ENCODE measurements at regions not wholly inside any gene's neighbourhood (a gene's known extent, or its start where the extent isn't known, plus 50 kb on each side); places are given as distances from the start of the nearest gene placed in this dataset.

DNA sequence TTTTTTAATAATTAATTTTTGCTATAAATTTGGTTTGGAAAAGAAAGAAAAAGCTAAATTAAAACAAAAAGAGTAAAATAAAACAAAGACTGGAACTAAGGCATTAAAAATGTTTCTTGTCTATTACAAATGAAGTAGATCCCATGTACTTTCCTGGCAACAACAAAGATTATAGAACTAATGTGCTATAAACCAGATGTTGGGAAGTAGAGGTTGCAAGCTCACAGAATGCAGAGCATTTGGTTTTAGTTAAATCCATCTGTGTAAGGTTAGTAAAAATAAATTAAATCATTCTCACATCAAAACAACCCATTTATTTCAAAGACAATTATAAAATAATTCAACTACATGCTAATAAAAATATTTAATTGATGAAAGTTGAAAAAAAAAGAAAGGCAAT is 157.2 kb upstream of the ZC3H15 start:
- peaks cover 2% of the 10 kb centered on the region; the same call in 1 of the 2 replicates for H3K9me3 Mint-ChIP-seq
- no peaks in the 10 kb centered on the region for H3K27me3 Mint-ChIP-seq (ENCODE audit: insufficient read depth)
- TF ChIP-seq, protein P1, sequence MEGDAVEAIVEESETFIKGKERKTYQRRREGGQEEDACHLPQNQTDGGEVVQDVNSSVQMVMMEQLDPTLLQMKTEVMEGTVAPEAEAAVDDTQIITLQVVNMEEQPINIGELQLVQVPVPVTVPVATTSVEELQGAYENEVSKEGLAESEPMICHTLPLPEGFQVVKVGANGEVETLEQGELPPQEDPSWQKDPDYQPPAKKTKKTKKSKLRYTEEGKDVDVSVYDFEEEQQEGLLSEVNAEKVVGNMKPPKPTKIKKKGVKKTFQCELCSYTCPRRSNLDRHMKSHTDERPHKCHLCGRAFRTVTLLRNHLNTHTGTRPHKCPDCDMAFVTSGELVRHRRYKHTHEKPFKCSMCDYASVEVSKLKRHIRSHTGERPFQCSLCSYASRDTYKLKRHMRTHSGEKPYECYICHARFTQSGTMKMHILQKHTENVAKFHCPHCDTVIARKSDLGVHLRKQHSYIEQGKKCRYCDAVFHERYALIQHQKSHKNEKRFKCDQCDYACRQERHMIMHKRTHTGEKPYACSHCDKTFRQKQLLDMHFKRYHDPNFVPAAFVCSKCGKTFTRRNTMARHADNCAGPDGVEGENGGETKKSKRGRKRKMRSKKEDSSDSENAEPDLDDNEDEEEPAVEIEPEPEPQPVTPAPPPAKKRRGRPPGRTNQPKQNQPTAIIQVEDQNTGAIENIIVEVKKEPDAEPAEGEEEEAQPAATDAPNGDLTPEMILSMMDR (IDR thresholded peaks at IDR 0.05) = no peak
- no peak overlapping the region for H3K4me3 Mint-ChIP-seq
- no peak for DNase-seq
- no peak overlapping the region for H3K27ac Mint-ChIP-seq
- no peaks in the 10 kb centered on the region for H3K36me3 Mint-ChIP-seq (ENCODE audit: low read depth)
- H3K4me1 Mint-ChIP-seq (ENCODE audit: low read depth) = no peaks in the 10 kb centered on the region

DNA sequence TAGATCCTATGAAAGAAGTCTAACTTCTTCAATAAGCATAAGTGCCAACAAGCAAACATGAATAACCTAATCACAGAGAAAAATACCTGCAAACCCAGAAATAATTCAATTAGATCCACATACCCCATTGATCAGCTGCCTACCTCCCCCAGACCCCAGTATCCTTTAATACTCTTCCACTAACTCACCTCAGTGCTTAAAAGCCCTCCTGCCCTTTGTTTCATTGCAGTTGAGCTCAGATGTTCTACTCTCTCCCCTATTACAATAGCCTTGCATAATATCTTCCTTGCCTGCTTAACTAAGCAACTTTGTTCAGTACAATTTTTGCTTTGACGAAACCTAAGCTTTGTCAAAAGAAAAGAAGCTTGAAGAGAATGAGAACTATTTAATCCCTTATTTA is 156.0 kb upstream of the ZC3H15 start:
- no peaks in the 10 kb centered on the region for H3K27me3 Mint-ChIP-seq (ENCODE audit: insufficient read depth)

DNA sequence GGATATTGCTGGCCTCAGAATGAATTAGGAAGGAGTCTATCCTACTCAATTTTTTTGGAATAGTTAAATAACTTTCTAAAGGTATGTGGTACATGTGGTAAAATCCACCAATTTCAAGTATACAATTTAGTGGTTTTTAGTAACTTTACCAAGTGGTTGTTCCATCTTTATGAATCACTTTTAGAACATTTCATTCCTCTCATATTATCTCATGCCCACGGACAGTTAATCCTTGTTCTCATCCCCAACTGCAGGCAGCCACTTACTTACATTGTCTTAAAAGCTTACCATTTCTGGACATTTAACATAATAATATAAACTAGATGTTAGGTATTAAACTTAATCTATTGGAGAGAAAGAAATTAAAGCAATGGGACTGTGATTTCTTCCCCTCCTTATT is 146.3 kb upstream of the ZC3H15 start:
- H3K4me3 Mint-ChIP-seq = no peak overlapping the region
- no peaks in the 10 kb centered on the region for H3K27me3 Mint-ChIP-seq (ENCODE audit: insufficient read depth)
- H3K27ac Mint-ChIP-seq = no peak overlapping the region
- TF ChIP-seq, protein P1 (IDR thresholded peaks at IDR 0.05) = no peak
- no peaks in the 10 kb centered on the region for H3K36me3 Mint-ChIP-seq (ENCODE audit: low read depth)
- no peaks in the 10 kb centered on the region for H3K4me1 Mint-ChIP-seq (ENCODE audit: low read depth)
- H3K9me3 Mint-ChIP-seq = peaks cover 3% of the 10 kb centered on the region; the same call in 1 of the 2 replicates
- DNase-seq = no peak

More for the DNA sequence above, 156.0 kb upstream of the ZC3H15 start:
- no peaks in the 10 kb centered on the region for H3K4me1 Mint-ChIP-seq (ENCODE audit: low read depth)
- TF ChIP-seq, protein P1 (IDR thresholded peaks at IDR 0.05) = no peak
- H3K9me3 Mint-ChIP-seq = no peaks in the 10 kb centered on the region
- no peak overlapping the region for H3K27ac Mint-ChIP-seq
- no peak overlapping the region for H3K4me3 Mint-ChIP-seq
- no peaks in the 10 kb centered on the region for H3K36me3 Mint-ChIP-seq (ENCODE audit: low read depth)
- DNase-seq = no peak

DNA sequence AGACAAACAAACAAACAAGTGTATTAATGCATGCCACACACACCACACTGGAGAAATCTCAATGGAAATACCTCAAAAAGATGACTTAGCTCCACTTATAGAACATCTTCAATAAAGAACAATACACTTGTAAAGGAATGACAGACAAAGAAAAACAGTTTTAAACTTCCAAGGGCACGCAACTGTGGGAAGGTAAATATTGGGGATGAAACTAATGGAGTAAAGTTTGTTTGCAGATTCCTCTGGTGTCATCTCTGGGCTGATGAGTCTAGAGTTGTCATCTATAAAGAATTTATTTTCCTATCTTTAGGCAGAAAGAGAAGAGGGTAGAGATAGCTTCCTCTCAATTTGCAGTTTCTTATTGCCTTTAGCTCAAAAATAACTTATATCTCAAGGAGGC is 144.0 kb upstream of the ZC3H15 start:
- TF ChIP-seq, protein P1 (IDR thresholded peaks at IDR 0.05) = no peak
- no peak for DNase-seq
- no peaks in the 10 kb centered on the region for H3K36me3 Mint-ChIP-seq (ENCODE audit: low read depth)
- no peaks in the 10 kb centered on the region for H3K4me1 Mint-ChIP-seq (ENCODE audit: low read depth)
- peaks cover 3% of the 10 kb centered on the region; the same call in 1 of the 2 replicates for H3K9me3 Mint-ChIP-seq
- H3K4me3 Mint-ChIP-seq = no peak overlapping the region
- no peaks in the 10 kb centered on the region for H3K27me3 Mint-ChIP-seq (ENCODE audit: insufficient read depth)
- H3K27ac Mint-ChIP-seq = no peak overlapping the region

DNA sequence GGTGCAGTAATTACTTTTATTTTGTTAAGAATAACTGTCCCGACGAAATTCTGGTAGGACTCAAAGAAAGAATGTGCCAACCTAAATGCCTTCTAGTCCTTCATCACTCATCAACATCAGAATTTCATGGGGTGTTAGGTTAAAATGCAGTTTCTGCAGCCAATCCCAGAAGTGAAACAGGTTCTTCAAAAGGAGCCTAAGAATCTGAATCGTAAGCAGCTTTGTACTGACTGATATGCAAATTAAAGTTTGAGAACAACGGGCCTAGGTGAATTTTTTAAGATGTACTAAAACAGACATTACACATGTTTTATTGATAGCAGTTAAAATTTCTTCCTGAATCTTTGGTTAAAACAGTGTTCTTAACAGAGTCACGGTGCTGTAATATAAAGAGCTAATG is 140.3 kb upstream of the ZC3H15 start:
- Mint-ChIP-seq H3K4me1 (ENCODE audit: low read depth) (peaks cover 6% of the 10 kb centered on the region; the same call in 1 of the 2 replicates), H3K4me3 (no peak overlapping the region)

More for the DNA sequence above, 140.3 kb upstream of the ZC3H15 start:
- H3K9me3 Mint-ChIP-seq = no peaks in the 10 kb centered on the region
- TF ChIP-seq, protein P1 (IDR thresholded peaks at IDR 0.05) = no peak
- no peaks in the 10 kb centered on the region for H3K36me3 Mint-ChIP-seq (ENCODE audit: low read depth)
- peaks cover 2% of the 10 kb centered on the region; the same call in 1 of the 2 replicates for H3K27me3 Mint-ChIP-seq (ENCODE audit: insufficient read depth)
- no peak overlapping the region for H3K27ac Mint-ChIP-seq
- no peak for DNase-seq
